ENCODE measurements at regions not wholly inside any gene's neighbourhood (a gene's known extent, or its start where the extent isn't known, plus 50 kb on each side); places are given as distances from the start of the nearest gene placed in this dataset.
A peak's percentile ranks its signal among the peaks of the same experiment; 100 is the strongest.

GRCh38 chr22:46096051-46096450 lies 54.3 kb upstream of the PPARA start:
- Histone ChIP-seq H3K36me3 (ENCODE audit: control insufficient read depth in 2 of 2, insufficient read depth in 2 of 2, low read length in 2 of 2) (peaks cover 30 to 32% of the 10 kb centered on the region in 2 donors), H3K9me3 (ENCODE audit: control insufficient read depth in 2 of 2, low read length in 2 of 2) (no peaks in the 10 kb centered on the region), H3K27ac (ENCODE audit: low read length) (peak overlapping the region; percentile 37), H3K4me3 (ENCODE audit: low read length in 2 of 2) (no peak overlapping the region), H3K27me3 (ENCODE audit: control insufficient read depth in 1 of 2, insufficient read depth in 2 of 2, low read length in 2 of 2) (no peaks in the 10 kb centered on the region), H3K9ac (ENCODE audit: low read length in 2 of 2) (no peak overlapping the region), H3K4me1 (ENCODE audit: control insufficient read depth, insufficient read depth, low read length) (peaks cover 89% of the 10 kb centered on the region)

GRCh38 chr22:46096706-46097230 lies 53.6 kb upstream of the PPARA start:
- Histone ChIP-seq H3K27ac (ENCODE audit: low read length) (peak overlapping the region; percentile 55), H3K9me3 (ENCODE audit: control insufficient read depth in 2 of 2, low read length in 2 of 2) (no peaks in the 10 kb centered on the region), H3K36me3 (ENCODE audit: control insufficient read depth in 2 of 2, insufficient read depth in 2 of 2, low read length in 2 of 2) (peaks cover 30 to 33% of the 10 kb centered on the region in 2 donors), H3K4me1 (ENCODE audit: control insufficient read depth, insufficient read depth, low read length) (peaks cover 83% of the 10 kb centered on the region), H3K27me3 (ENCODE audit: control insufficient read depth in 1 of 2, insufficient read depth in 2 of 2, low read length in 2 of 2) (no peaks in the 10 kb centered on the region), H3K9ac (ENCODE audit: low read length in 2 of 2) (no peak overlapping the region), H3K4me3 (ENCODE audit: low read length in 2 of 2) (no peak overlapping the region)

- H3K9me3 ChIP-seq (ENCODE audit: control insufficient read depth in 2 of 2, low read length in 2 of 2): no peaks in the 10 kb centered on the region
- peak overlapping the region; percentile 55 for H3K27ac ChIP-seq (ENCODE audit: low read length)
- H3K27me3 ChIP-seq (ENCODE audit: control insufficient read depth in 1 of 2, insufficient read depth in 2 of 2, low read length in 2 of 2): no peaks in the 10 kb centered on the region
- peak overlapping the region in 1 of 2 donors; percentile 5 for H3K9ac ChIP-seq (ENCODE audit: low read length in 2 of 2)
- H3K36me3 ChIP-seq (ENCODE audit: control insufficient read depth in 2 of 2, insufficient read depth in 2 of 2, low read length in 2 of 2): peaks cover 29 to 34% of the 10 kb centered on the region in 2 donors
- H3K4me3 ChIP-seq (ENCODE audit: low read length in 2 of 2): no peak overlapping the region
- peaks cover 83% of the 10 kb centered on the region for H3K4me1 ChIP-seq (ENCODE audit: control insufficient read depth, insufficient read depth, low read length)
Measured at GRCh38 chr22:46097268-46097900, 52.9 kb upstream of the PPARA start.

- Histone ChIP-seq H3K4me3 (ENCODE audit: low read length in 2 of 2) (no peak overlapping the region), H3K4me1 (ENCODE audit: control insufficient read depth, insufficient read depth, low read length) (peaks cover 83% of the 10 kb centered on the region), H3K27ac (ENCODE audit: low read length) (peak overlapping the region; percentile 55), H3K36me3 (ENCODE audit: control insufficient read depth in 2 of 2, insufficient read depth in 2 of 2, low read length in 2 of 2) (peaks cover 34 to 37% of the 10 kb centered on the region in 2 donors), H3K27me3 (ENCODE audit: control insufficient read depth in 1 of 2, insufficient read depth in 2 of 2, low read length in 2 of 2) (no peaks in the 10 kb centered on the region), H3K9ac (ENCODE audit: low read length in 2 of 2) (no peak overlapping the region), H3K9me3 (ENCODE audit: control insufficient read depth in 2 of 2, low read length in 2 of 2) (no peaks in the 10 kb centered on the region)
Measured at GRCh38 chr22:46098525-46099475, 51.5 kb upstream of the PPARA start.

GRCh38 chr22:46099740-46100139 lies 50.6 kb upstream of the PPARA start:
- no peaks in the 10 kb centered on the region for H3K9me3 ChIP-seq (ENCODE audit: control insufficient read depth in 2 of 2, low read length in 2 of 2)
- H3K27ac ChIP-seq (ENCODE audit: low read length): peak overlapping the region; percentile 55
- H3K27me3 ChIP-seq (ENCODE audit: control insufficient read depth in 1 of 2, insufficient read depth in 2 of 2, low read length in 2 of 2): no peaks in the 10 kb centered on the region
- peaks cover 83% of the 10 kb centered on the region for H3K4me1 ChIP-seq (ENCODE audit: control insufficient read depth, insufficient read depth, low read length)
- no peak overlapping the region for H3K4me3 ChIP-seq (ENCODE audit: low read length in 2 of 2)
- peaks cover 34 to 37% of the 10 kb centered on the region in 2 donors for H3K36me3 ChIP-seq (ENCODE audit: control insufficient read depth in 2 of 2, insufficient read depth in 2 of 2, low read length in 2 of 2)
- H3K9ac ChIP-seq (ENCODE audit: low read length in 2 of 2): no peak overlapping the region

- Histone ChIP-seq H3K27me3 (ENCODE audit: control insufficient read depth in 1 of 2, insufficient read depth in 2 of 2, low read length in 2 of 2) (no peaks in the 10 kb centered on the region), H3K36me3 (ENCODE audit: control insufficient read depth in 2 of 2, insufficient read depth in 2 of 2, low read length in 2 of 2) (peaks cover 34 to 43% of the 10 kb centered on the region in 2 donors), H3K4me1 (ENCODE audit: control insufficient read depth, insufficient read depth, low read length) (peaks cover 87% of the 10 kb centered on the region), H3K9me3 (ENCODE audit: control insufficient read depth in 2 of 2, low read length in 2 of 2) (no peaks in the 10 kb centered on the region), H3K9ac (ENCODE audit: low read length in 2 of 2) (no peak overlapping the region), H3K4me3 (ENCODE audit: low read length in 2 of 2) (no peak overlapping the region), H3K27ac (ENCODE audit: low read length) (peak overlapping the region; percentile 55)
Measured at GRCh38 chr22:46100401-46101105, 49.8 kb upstream of the PPARA start.

Measured in stomach smooth muscle (tissue), 2 donors.